GM21526 (cell line): ENCODE measurements at regions not wholly inside any gene's neighbourhood (a gene's known extent, or its start where the extent isn't known, plus 50 kb on each side); places are given as distances from the start of the nearest gene placed in this dataset.
"Not testable (repeated sequence)": the region's sequence is repeated elsewhere in the genome, so short reads cannot be mapped to it uniquely, and the experiment has no call there.

Source experiments
- ATAC-seq: cut with Tn5 transposase; IDR thresholded peaks from one replicate; pipeline ENCODE4 v1.9.1; 2021; ENCODE audit warnings: moderate library complexity; ENCODE audit not compliant: unreplicated experiment, low FRiP score

DNA sequence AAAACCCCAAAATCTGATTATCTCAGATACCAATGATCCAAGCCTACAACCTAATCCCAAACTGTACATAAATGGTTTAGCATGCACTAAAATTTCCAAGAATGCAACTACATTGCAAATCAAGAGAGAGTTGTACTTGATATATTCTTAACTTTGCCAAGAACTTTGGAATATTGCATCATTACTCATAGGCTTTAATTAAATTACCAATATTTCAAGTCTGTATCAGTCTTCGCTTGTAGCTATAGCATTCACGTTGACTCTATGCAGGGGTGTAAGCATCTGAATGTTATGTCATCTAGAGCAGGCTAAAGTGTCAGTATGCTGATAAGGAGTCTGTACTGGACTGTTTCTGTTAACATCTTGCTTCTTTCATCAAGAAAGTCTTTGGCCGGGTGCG lies 56.3 kb downstream of the FOXI3 start:
- no peak for ATAC-seq

DNA sequence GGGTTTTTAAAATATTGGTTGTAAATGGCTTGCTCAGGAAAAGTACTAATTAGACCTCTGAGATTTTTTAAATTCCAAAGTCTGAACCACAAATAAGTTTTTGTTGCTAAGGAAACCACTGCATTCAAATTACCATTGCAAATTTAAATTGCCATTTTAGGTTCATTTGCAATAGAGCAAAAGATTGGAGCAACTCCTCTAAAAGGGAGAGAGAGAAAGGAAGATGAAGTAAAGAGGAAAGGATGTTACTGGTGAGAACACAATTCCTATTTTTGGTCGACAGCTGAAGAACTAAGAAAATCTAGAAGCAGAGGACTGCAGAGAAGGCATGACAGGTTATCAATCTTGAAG lies 74.9 kb downstream of the FOXI3 start:
- ATAC-seq, result no peak

DNA sequence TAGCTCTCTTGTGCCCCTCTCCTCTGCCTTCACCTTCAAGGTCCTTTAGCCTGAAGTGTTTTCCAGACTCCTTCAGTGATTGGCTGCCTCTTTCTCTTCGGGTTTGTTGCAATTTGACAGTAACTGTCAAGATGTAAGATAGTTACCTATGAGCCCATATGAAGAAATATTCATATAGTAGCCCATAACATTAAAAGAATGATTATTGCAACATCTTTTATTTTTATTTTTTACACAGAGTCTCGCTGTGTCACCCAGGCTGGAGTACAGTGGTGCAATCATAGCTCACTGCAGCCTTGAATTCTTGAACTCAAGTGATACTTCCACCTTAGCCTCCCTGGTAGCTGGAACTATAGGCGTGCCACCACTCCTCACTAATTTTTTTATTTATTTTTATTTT lies 80.5 kb downstream of the FOXI3 start:
- ATAC-seq, result no peak

DNA sequence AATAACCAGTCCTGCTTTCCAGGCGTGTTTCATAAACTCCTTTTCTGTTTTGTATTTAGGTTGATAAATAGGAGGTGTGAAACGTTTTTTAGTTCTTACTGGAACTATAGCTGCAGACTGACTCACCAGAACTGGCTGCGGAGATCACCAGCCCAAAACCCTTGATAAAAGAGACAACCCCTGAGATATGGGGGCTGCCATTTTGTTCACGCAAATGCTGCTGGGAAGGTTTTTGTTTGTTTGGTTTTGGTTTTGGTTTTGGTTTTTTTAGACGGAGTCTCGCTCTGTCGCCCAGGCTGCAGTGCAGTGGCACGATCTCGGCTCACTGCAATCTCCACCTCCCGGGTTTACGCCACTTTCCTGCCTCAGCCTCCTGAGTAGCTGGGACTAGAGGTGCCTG lies 87.1 kb downstream of the FOXI3 start:
- ATAC-seq, result not testable (repeated sequence)

DNA sequence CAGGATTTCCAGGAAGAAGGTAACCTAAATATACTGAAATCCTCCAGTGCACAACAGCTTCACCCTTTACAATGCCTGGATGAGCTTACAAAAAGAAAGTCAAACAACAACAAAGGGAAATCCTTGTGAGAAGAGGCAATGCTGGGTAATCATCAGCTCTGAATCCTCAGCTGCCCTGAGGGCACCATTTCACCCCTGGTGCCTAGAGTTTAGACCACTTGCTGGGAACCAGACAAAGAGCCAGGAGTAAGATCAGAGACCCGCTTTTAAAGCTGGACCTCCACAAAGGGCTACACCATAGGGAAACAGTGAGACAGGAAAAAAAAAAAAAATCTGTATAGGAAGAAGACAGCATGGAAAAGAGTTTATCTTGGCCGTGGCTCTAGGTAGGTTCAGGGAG lies 97.0 kb downstream of the FOXI3 start:
- no peak for ATAC-seq

DNA sequence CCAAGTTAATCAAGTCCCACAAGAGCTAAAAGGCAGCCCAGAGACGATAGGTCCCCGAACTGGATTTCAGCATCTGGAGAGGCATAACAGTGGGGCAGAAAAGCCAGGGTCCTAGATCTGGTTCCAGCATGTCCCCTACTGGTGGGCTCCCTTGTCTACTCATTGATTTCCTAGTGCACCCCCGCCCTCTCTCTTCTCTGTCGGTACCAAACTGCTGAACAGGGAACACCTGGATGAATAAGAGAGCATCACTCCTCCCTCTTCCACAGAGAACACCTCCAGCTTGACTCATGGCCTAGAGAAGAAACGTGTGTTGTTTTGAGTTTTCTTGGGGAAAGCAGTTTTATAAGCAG lies 101.3 kb downstream of the FOXI3 start:
- no peak for ATAC-seq

DNA sequence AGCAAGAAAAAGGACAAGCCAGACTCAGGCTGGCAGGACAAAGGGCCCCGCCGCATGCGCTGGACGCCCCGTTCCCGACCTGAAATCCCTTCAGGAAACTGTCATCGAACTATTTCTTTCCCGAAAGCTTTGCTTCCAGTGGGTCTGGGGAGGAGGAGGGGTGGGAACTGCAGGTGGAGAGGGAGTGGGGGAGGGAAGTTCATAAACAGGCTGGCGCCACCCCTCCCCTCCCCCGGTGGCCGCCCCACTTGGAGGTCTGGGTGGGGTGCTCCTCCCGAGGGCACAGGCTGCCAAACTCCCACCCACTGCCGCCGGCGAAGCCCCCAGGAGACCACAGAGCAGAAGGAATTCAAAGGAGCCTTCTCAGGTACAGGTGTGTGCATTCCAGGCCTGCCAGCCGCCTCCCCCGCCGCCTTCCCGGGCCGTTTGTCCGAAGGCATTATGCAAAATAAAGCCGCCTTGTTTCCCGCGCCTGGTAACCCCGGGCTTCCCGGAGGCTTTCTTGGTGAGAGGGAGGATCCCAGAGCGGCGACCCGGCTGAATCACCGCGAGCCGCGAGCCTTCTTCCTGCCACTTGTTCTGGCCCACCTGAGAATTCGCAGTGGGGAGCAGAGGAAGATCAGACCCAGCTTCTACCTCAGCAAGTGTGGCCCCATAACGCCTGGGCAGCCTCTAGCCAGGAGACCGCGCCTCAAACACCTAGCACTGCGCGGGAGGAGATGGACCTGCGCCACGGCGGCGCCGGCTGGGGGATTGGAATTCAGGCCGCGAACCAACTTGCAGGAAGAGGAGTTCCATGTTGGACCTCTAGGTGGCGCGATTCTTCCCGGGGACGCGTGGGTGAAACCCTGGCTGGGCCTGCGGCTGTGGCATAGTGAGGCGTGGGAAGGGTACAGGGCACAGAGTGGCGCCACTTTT lies 101.9 kb downstream of the FOXI3 start:
- ATAC-seq, result peak; percentile 81

DNA sequence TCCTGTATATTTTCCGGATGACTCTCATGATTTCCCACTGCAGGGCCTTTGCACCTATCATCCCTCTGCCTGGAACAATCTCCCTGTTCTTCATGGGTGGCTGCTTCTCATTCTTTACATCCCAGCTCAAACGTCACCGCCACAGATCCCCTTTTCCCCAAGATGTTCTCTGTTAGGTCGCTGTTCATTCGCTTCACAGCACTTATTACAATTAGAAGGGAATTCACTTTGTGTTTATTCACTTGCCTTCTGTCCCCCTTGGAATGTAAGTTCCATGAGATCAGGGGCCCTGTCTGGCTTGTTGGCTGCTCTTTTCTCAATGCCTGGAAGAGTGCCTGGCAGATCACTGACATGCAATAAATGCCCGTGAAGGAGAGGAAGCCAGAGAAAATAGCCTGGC lies 106.7 kb downstream of the FOXI3 start:
- ATAC-seq, result no peak

DNA sequence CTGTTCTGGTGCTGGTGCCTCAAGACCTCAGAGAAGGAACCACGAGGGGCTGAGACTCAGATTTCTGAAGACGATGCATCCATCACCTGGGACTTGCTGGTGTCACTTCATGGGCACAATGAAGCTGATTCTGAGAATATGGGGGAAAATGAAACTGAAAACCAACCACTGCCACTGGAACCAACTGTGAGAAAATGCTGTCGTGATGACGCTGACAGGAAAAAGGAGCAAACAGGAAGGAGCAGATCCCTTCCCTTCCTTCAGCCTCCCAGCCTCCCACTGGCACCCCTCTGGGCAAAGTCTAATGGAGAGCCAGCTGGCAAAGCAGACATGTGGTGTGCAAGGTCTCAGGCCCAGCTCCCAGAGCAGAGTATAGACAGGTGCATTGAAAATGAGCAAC lies 109.7 kb downstream of the FOXI3 start:
- ATAC-seq, result no peak

DNA sequence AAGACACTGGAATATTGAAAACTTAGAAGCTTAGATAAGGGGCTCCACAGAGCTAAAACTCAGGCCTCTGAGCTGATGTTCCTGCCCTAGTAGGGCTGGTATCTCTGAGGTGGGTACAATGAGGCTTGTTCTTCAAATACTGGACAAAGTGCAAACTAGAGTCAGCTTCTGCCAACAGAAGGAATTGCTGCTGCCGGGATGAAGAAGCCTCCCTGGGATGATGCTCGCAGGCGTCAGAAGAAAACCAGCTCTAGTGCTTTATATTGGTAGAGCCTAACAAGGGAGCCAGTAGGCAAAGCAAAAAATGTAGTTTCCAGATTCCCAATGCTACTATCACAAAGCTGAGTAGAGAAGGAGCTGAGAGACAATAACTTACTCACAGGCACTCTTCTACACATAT lies 118.1 kb downstream of the FOXI3 start:
- no peak for ATAC-seq

DNA sequence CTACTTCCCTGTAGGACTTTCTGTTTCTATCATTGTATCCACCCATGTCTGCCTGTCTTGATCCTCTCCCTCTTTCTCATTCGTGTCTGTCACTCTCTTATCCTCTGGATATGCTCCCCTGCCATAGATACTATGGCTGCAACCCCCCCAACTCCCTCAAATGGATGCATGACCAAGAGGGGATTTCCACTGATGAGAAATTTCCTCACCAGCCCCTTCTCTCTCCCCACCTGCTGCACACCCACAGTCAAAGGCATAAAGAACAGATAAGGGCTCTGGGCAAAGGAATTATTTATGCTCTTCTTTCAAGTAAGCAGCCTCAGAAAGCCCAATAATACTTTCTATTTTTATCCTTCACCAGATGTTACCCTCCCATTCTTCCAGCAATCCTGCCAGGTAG lies 121.3 kb downstream of the FOXI3 start:
- no peak for ATAC-seq

DNA sequence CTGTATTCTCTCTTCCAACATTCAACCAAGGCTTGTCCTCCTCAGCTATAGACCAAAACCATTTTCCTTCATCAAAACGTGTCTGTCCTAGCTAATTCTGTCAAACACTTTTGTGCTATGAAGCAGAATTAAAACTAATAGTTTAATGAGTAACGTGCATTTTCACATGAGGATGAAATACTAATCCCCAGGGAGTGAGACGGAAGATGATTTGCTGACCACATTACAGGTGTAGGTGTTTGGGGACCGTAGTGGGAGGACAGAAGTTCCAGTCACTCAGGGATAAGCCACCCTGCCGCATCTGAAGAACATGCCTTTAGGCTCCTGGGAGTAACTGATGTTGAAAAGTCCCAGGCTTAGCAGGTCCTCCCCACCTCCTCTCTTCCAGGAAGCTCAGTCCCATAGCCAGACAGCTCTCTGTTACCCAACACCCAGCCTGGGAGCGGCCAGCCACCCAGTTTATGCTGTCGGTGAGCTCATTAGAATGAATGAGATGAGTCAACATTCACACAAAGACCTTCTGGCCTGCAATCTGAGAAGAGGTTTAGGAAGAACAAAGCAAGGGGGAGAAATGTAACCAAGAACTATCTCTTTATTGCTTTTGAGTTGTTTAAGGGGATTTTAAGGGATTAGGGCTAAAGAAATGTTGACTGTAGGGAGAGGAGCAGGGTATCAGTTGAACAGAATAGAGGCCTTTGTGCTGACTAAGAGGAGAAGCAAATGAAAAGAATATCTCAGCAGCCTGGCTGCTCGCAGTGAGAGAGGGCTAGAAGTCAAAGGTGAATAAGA lies 122.5 kb downstream of the FOXI3 start:
- ATAC-seq, result no peak

DNA sequence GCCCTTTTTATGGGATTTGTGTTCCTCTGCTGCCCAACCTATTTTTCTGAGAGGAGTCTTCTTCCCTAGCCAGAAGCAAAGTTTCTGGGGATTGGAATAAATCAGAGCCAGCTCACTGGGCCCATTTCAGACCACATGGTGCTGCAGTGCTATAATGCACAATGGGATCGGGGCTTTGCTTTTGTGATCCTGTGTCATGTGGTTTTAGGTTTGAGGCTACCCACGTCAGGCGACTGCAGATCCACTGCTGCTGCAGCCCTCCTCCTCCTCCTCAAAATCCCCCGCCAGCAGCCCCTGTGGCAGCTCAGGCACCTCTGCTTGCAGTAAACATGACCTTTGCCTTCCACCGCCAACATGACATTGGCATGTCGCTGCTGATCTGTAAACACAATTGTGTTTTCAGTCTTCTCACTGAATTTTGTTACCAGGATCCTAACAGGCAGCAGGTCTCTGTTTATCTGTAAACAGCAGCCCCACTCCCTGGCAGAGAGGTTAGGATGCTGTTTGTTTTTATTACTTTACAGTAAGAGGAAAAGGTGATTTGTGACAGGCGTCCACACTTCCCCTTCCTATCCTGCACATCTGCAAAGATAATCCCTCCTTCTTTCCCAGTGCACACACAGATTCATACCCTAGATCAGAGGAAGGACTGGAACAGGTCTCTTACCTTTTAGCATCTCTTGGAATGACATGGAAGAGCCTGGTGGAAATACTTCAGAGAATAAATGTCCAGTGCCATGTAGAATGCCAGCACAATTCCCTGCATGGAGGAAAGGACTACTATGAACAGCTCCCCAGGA lies 130.8 kb downstream of the FOXI3 start:
- ATAC-seq, result no peak

DNA sequence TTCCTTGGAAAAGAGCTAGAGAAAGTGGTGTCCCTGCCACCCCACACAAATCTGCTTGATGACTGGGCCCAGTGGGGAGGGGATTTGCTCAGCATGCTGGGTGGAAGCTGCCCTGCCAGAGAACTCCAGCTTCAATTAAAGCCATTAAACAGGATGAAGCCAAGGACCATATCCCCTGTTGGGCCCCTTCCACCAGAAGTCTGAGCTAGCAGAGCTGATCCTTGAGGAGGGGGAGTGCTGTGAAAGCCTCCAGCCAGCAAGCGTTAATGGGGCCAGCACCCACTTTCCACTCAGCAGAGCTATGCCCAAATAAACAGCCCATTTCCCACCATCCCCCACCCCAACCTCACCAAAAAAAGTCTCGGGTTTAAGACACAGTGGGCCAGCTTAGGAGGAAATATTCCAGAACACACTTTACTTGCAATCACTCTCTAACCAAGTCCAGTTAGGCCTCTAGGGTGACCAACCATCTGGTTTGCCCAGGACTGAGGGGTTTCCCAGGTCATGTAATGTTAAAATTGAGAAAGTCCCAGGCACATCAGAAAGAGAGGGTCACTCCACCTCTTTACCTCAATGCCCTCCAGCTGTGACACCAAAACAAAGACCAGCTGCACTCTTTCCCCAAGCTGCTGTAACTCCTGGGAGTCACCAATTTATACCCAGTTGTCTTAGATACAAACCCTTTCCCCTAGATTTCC lies 132.3 kb downstream of the FOXI3 start:
- no peak for ATAC-seq

DNA sequence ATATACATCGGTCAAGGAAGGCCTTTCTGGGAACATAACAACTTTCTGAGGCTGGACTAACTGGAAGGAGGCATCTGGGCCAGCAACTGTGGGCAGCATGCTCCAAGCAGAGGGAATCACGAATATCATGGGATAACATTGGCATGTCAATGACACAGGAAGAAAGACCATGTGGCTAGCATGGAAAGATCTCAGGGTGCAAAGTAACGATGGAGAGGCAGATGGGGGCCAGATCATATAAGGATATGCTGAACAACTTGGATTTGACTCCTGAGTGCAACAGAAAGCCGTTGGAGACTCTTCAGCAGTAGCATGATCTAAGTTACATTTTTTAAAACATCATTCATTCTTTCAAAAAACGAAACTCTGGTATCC lies 133.6 kb downstream of the FOXI3 start:
- ATAC-seq, result no peak

DNA sequence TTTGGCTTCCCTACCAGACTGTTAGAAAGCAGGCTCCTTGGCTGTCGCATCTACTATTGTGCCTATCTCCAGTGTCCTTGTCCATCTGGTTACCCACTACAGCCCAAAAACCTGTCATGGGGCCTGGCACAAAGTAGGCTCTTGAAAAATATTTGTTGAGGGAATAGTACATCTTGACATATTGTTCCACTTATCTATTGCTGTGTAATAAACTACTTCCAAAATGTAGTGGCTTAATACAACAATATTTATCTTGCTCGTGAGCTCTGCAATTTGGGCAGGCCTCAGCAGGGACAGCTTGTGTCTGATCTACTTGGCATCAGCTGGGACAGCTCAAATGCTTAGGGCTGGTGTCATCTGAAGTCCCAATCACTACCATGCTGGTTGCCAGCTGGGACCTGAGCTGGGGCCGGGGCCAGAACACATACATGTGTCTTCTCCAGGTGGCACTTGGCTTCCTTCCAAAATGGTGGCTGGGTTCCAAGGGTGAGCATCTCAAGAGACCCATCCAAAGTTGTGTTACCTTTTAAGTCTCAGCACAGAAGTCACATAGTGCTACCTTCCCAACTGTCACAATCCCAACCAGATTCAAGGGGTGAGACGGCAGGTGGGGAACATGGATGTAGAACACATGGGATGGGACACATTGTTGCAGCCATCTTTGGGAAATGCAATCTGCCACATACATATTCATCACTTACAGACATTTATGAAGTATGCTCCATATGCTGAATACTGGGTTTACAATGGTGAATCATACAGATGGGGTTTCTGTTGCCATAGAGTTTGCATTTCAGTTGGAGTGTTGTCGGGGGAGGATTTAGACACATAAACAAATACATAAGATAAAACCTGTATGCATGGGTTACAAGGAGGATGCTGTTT lies 134.2 kb downstream of the FOXI3 start:
- ATAC-seq, result no peak

DNA sequence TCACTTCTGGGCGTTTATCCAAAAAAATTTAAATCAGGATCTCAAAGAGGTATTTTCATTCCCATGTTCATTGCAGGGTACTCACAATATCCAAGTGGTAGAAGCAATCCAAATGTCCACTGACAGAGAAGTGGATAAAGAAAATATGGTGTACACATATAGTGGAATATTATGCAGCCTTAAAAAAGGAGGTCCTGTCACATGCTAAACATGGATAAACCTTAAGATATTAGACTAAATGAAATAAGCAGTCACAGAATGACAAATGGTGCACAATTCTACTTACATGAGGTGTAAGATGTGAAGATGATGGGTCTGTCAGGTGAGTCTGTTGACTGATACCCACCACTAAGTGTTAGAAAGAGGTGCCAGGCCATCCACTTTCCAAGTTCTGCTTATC lies 140.6 kb downstream of the THNSL2 start:
- no peak for ATAC-seq

DNA sequence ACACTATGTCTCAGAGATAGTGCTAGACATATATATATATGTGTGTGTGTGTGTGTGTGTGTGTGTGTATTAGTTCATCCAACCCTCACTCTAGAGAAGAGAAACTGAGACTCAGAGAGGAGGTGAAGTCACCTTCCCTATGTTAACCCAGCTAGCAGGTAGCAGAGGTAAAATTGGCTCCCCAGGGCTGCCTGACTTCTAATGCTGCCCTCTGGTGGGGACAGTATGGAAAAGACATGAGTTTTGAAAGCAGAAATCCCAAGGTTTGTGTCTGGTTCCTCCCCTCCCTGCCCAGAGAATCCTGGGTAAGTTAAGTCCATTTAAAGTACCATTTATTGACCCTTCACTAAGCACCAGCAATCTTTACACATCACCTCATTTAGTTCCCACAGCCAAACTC lies 137.7 kb downstream of the THNSL2 start:
- no peak for ATAC-seq

DNA sequence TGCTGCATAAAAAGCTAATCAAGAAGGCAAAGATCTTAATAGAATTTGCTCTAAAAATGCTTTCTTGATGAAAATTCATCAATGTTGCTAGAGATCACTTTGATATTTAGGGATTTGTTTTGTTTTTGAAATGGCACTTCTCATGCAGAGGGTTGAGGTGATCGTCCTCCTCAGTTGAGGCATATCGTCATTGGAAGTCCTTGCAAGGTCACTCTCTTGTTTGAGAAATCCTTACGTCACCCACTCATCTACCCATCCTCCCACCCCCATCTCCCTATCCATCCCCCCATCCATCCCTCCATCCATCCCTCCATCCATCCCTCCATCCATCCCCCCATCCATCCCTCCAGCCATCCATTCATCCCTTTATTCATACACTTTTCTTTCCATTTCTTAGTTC lies 133.7 kb downstream of the THNSL2 start:
- no peak for ATAC-seq

DNA sequence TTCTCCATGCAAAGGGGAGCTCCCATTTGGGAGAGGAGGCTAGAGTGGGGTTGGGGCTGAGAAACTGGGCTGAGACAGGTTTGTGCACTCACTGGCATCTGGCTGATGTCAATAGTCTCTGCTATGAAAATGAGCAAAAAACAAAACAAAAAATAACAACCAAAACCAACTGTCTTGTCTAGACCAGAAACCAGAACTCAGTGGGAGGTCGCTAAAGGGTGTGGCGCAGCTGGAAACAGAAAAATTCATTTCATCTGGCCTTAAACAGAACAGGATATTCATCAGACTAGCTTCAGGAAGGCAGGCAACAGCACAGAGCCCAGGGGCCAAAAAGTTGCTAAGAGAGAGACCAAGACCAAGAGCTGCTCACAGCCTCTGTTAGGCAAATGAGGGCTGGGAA lies 126.1 kb downstream of the THNSL2 start:
- ATAC-seq, result peak; percentile 56
